ENCODE measurements at regions not wholly inside any gene's neighbourhood (a gene's known extent, or its start where the extent isn't known, plus 50 kb on each side); places are given as distances from the start of the nearest gene placed in this dataset.

- TF ChIP-seq CTCF (IDR thresholded peaks at IDR 0.05; ENCODE audit: insufficient read depth, low read length, poor library complexity, severe bottlenecking) (no peak), EZH2phosphoT487 (conservative IDR thresholded peaks at IDR 0.05; ENCODE audit: low read length) (no peak)
These were observed 319.9 kb downstream of the BRD1 start for GRCh38 chr22:49507607-49508292.
